Heart left ventricle (tissue), 16 donors: ENCODE measurements at regions not wholly inside any gene's neighbourhood (a gene's known extent, or its start where the extent isn't known, plus 50 kb on each side); places are given as distances from the start of the nearest gene placed in this dataset.
"Not testable (repeated sequence)": the region's sequence is repeated elsewhere in the genome, so short reads cannot be mapped to it uniquely, and the experiment has no call there.

ENCODE experiments used
- ATAC-seq, 4 donors: fragments of 200-7000 bp; cut with Tn5 transposase; one replicate each; pipeline ENCODE4 v1.9.1; 2020 to 2022; ENCODE audit warnings: moderate library complexity in 4 of 4, mild to moderate bottlenecking in 3 of 4, moderate number of reproducible peaks in 1 of 4
- DNase-seq, 5 donors: peaks; one replicate each; pipeline ENCODE4 v3.0.0-alpha.2; 2020
- H3K27ac ChIP-seq, 12 donors: fragments of 200-600 bp; sonication (generic) in 4 of 12; one replicate each; pipeline versions ENCODE4 v1.5.0 to v1.8.0; 2016 to 2022; ENCODE audit warnings: mild to moderate bottlenecking in 2 of 12
- H3K27me3 ChIP-seq, 9 donors: fragments of 200-600 bp; sonication (generic) in 2 of 9; one replicate each; pipeline versions ENCODE4 v1.5.1 to v1.8.0; 2016 to 2022; ENCODE audit warnings: mild to moderate bottlenecking in 3 of 9
- H3K36me3 ChIP-seq, 9 donors: fragments of 200-600 bp; sonication (generic) in 2 of 9; one replicate each; pipeline versions ENCODE4 v1.5.0 to v1.8.0; 2018 to 2022; ENCODE audit warnings: mild to moderate bottlenecking in 2 of 9
- H3K4me1 ChIP-seq, 12 donors: fragments of 200-600 bp; sonication (generic) in 4 of 12; one replicate each; pipeline versions ENCODE4 v1.5.0 to v1.8.0; 2016 to 2022; ENCODE audit warnings: mild to moderate bottlenecking in 3 of 12
- H3K4me3 ChIP-seq, 12 donors: fragments of 200-600 bp; sonication (generic) in 4 of 12; one replicate each; pipeline versions ENCODE4 v1.5.0 to v1.8.0; 2017 to 2022; ENCODE audit warnings: mild to moderate bottlenecking in 9 of 12, moderate library complexity in 4 of 12
- H3K9me3 ChIP-seq, 12 donors: fragments of 200-600 bp; sonication (generic) in 4 of 12; one replicate each; pipeline versions ENCODE4 v1.5.0 to v1.8.0; 2016 to 2022; ENCODE audit warnings: mild to moderate bottlenecking in 1 of 12
- POLR2A ChIP-seq, 2 donors: fragments of 450-650 bp; IDR thresholded peaks; one replicate each; pipeline ENCODE4 v1.6.1; 2017; ENCODE audit warnings: antibody characterized with exemption in 2 of 2, mild to moderate bottlenecking in 2 of 2, moderate library complexity in 2 of 2
- whole genome bisulfite sequencing, 4 donors: extraction: QIAGEN DNeasy Blood & Tissue Kit in 2 of 4; methylation state at CpG; one replicate each; pipeline versions ENCODE4 v1.1.5 to v1.1.7; 2013 to 2018; 5-methylcytosine and 5-hydroxymethylcytosine counted together
- intact Hi-C, 10 donors: fragments of 100-400 bp; cut with DNase I; formaldehyde crosslinking; loops; one replicate each; pipeline versions ENCODE4 v1.11.1 to v1.14.2; 2022
- TF ChIP-seq, protein P1 (sequence below), 12 donors: fragments of 200-600 bp; sonication (generic) in 4 of 12; IDR thresholded peaks; one replicate each; pipeline versions ENCODE4 v1.5.0 to v1.8.0; 2018 to 2022; ENCODE audit warnings: antibody characterized with exemption in 12 of 12, mild to moderate bottlenecking in 5 of 12
- donor health status: ischemic (EF 13 %, LVEDD 7.1; RV severe dilation, severe dysfunction).
- donor health status: healthy with polysubstance abuse.
- donor health status: DM: no; HTN: yes; CAD: no.
- donor health status: DM: no; HTN: no; CAD: no.
- donor health status: ischemic (EF 25% LVEDD 6.9; RV normal size, moderate dysfunction).
- donor health status: ischemic (EF 25% LVEDD 5.7; RV mildly dilated, moderate dysfunction).
- donor health status: healthy.
- donor health status: DM: yes; HTN: yes; CAD: no.
- donor health status: ischemic (EF 35%, LVEDD 5.7; RV mildly dilated, moderate dysfunction).
- donor health status: nonischemic (EF 11% LVEDD 7.7; RV severe dilation, severe dysfunction).
- donor health status: DM: yes; HTN: yes; CAD: no.
- donor health status: PGD.
- donor health status: ischemic (EF 29% LVEDD 5.4; RV normal size, mild dysfunction).
- donor health status: nonischemic (EF 23%, LVEDD 6.1; RV moderate dilation, normal function).

- ATAC-seq (no peak), DNase-seq (no peak)
- H3K27me3 ChIP-seq: peaks cover 0 to 32% (median 0%) of the 10 kb centered on the region in 9 donors
- intact Hi-C loops: no loop called here
- H3K27ac ChIP-seq: no peak overlapping the region
- H3K9me3 ChIP-seq: no peaks in the 10 kb centered on the region
- H3K4me3 ChIP-seq: no peak overlapping the region
- TF ChIP-seq POLR2A (IDR thresholded peaks at IDR 0.05): no peak
- TF ChIP-seq, protein P1, sequence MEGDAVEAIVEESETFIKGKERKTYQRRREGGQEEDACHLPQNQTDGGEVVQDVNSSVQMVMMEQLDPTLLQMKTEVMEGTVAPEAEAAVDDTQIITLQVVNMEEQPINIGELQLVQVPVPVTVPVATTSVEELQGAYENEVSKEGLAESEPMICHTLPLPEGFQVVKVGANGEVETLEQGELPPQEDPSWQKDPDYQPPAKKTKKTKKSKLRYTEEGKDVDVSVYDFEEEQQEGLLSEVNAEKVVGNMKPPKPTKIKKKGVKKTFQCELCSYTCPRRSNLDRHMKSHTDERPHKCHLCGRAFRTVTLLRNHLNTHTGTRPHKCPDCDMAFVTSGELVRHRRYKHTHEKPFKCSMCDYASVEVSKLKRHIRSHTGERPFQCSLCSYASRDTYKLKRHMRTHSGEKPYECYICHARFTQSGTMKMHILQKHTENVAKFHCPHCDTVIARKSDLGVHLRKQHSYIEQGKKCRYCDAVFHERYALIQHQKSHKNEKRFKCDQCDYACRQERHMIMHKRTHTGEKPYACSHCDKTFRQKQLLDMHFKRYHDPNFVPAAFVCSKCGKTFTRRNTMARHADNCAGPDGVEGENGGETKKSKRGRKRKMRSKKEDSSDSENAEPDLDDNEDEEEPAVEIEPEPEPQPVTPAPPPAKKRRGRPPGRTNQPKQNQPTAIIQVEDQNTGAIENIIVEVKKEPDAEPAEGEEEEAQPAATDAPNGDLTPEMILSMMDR (IDR thresholded peaks at IDR 0.05): no peak
- no peaks in the 10 kb centered on the region for H3K36me3 ChIP-seq
- WGBS, 4 donors: 67 to 72% (median 70%) methylated on average over 5 of the region's 5 CpGs
- H3K4me1 ChIP-seq: no peaks in the 10 kb centered on the region
Observed at GRCh38 chr9:21720758-21721157, 81.7 kb upstream of the MTAP start.

- peaks cover 0 to 11% (median 0%) of the 10 kb centered on the region in 9 donors for H3K27me3 ChIP-seq
- intact Hi-C loops, H3K9me3 ChIP-seq, H3K4me1 ChIP-seq, H3K27ac ChIP-seq, ATAC-seq, H3K36me3 ChIP-seq, DNase-seq, H3K4me3 ChIP-seq: not testable (repeated sequence)
- 77 to 85% (median 79%) methylated on average over 9 of the region's 9 CpGs for WGBS, 4 donors
Observed at GRCh38 chr9:21727411-21727810, 75.0 kb upstream of the MTAP start.

GRCh38 chr9:21728781-21729180 is 73.7 kb upstream of the MTAP start:
- no peak for TF ChIP-seq POLR2A (IDR thresholded peaks at IDR 0.05)
- TF ChIP-seq, protein P1 (IDR thresholded peaks at IDR 0.05): no peak
- Histone ChIP-seq H3K27ac (no peak overlapping the region), H3K9me3 (peaks cover 0 to 2% (median 0%) of the 10 kb centered on the region in 12 donors), H3K4me1 (no peaks in the 10 kb centered on the region), H3K36me3 (no peaks in the 10 kb centered on the region), H3K4me3 (no peak overlapping the region), H3K27me3 (peaks cover 0 to 11% (median 0%) of the 10 kb centered on the region in 9 donors)
- 61 to 74% (median 69%) methylated on average over 5 of the region's 5 CpGs for WGBS, 4 donors
- intact Hi-C loops: no loop called here
- DNase-seq (no peak), ATAC-seq (no peak)

- Histone ChIP-seq H3K27me3 (peaks cover 0 to 9% (median 0%) of the 10 kb centered on the region in 9 donors), H3K27ac (no peak overlapping the region), H3K4me3 (no peak overlapping the region), H3K4me1 (no peaks in the 10 kb centered on the region), H3K9me3 (peaks cover 0 to 2% (median 0%) of the 10 kb centered on the region in 12 donors), H3K36me3 (no peaks in the 10 kb centered on the region)
- 43 to 49% (median 45%) methylated on average over 2 of the region's 2 CpGs for WGBS, 4 donors
- DNase-seq (no peak), ATAC-seq (no peak)
- intact Hi-C loops: no loop called here
- TF ChIP-seq POLR2A (IDR thresholded peaks at IDR 0.05): no peak
- TF ChIP-seq, protein P1 (IDR thresholded peaks at IDR 0.05): no peak
Observed at GRCh38 chr9:21729648-21730047, 72.8 kb upstream of the MTAP start.

DNA sequence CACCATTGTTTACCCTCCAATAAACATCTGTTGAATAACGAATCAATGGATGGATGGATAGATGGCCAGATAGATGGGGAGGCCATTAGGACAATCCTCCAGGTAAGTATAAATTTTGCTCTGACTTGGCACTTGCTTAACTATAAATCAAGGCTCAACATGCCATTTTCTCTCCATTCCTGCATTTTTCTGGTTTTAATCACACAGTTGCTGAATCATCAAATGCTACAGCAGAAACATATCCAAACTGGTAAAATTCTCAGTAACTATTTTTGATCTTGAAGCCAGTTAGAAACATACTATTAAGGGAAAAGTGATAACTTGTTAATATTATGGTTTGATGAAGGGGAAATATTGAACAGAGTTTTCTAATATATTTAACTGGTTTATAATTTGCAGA is 71.5 kb upstream of the MTAP start:
- Histone ChIP-seq H3K9me3 (peaks cover 0 to 2% (median 0%) of the 10 kb centered on the region in 12 donors), H3K27me3 (peaks cover 0 to 3% (median 0%) of the 10 kb centered on the region in 9 donors), H3K4me3 (no peak overlapping the region), H3K27ac (no peak overlapping the region), H3K36me3 (no peaks in the 10 kb centered on the region), H3K4me1 (no peaks in the 10 kb centered on the region)
- WGBS, 4 donors: 37 to 57% (median 49%) methylated on average over 1 of the region's 1 CpG
- no peak for TF ChIP-seq POLR2A (IDR thresholded peaks at IDR 0.05)
- TF ChIP-seq, protein P1 (IDR thresholded peaks at IDR 0.05): no peak
- no peak for DNase-seq
- intact Hi-C loops: no loop called here
- ATAC-seq: no peak
